HCEC 1CT (cell line): ENCODE measurements at regions not wholly inside any gene's neighbourhood (a gene's known extent, or its start where the extent isn't known, plus 50 kb on each side); places are given as distances from the start of the nearest gene placed in this dataset.

Source experiments
- DNase-seq: peaks from one replicate; pipeline ENCODE4 v3.0.0-alpha.2; 2017

- peak; percentile 41 for DNase-seq
Measured at GRCh38 chr18:54717673-54718407, 110.4 kb upstream of the RAB27B start.

- DNase-seq, result no peak
Measured at GRCh38 chr18:54718408-54718773, 109.9 kb upstream of the RAB27B start.

DNA sequence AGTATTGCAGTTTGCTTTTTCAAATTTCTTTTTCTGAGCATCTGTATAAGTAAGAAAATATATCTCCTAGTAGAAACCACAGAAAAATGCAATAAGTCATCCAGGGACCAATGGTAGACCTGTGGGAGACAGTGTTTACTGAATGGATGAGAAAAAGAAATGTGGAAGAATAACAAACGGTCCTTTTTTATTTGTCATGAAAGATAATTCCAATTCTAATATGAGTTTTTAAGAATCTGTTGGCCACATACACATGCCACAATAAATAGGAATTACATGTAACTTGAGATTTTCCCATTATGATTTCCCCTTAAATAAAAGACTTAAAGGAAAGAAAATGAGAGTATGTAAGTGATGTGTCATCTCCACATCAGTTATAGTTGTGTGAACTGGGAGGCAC lies 107.7 kb upstream of the RAB27B start:
- DNase-seq, result no peak

GRCh38 chr18:54726143-54726542 lies 102.1 kb upstream of the RAB27B start:
- no peak for DNase-seq

DNA sequence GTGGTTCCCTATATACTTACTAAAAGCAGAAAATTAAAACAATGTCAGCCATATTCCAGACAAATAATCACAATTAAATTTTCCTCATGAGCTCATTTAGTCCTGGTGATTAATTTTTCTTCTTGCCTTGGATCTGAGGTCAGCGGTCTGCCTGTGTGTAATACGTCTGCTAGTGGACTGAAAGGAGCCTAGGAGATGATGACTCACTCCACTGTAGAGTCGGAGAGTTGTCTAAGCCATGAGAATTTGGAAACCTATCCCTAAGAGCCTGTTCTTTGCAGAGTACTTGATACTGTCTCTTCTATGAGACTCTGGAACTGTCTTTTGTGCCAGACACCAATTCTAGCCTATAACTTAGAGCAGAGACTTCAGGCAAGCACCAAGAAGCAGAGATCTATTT lies 94.2 kb upstream of the RAB27B start:
- peak; percentile 95 for DNase-seq

GRCh38 chr18:54736981-54737380 lies 91.3 kb upstream of the RAB27B start:
- no peak for DNase-seq

GRCh38 chr18:54737986-54738385 lies 90.3 kb upstream of the RAB27B start:
- peak; percentile 78 for DNase-seq

- no peak for DNase-seq
Measured at GRCh38 chr18:54739476-54739875, 88.8 kb upstream of the RAB27B start.

GRCh38 chr18:54740136-54740846 lies 88.0 kb upstream of the RAB27B start:
- peak; percentile 77 for DNase-seq

GRCh38 chr18:54742120-54742519 lies 86.2 kb upstream of the RAB27B start:
- no peak for DNase-seq

- DNase-seq, result peak; percentile 95
Measured at GRCh38 chr18:54742659-54743604, 85.3 kb upstream of the RAB27B start.

- DNase-seq, result no peak
Measured at GRCh38 chr18:54743605-54743995, 84.7 kb upstream of the RAB27B start.

- no peak for DNase-seq
Measured at GRCh38 chr18:54749291-54749690, 79.0 kb upstream of the RAB27B start.

GRCh38 chr18:54750350-54750749 lies 77.9 kb upstream of the RAB27B start:
- DNase-seq, result no peak

- DNase-seq, result no peak
Measured at GRCh38 chr18:54752185-54752584, 76.1 kb upstream of the RAB27B start.

DNA sequence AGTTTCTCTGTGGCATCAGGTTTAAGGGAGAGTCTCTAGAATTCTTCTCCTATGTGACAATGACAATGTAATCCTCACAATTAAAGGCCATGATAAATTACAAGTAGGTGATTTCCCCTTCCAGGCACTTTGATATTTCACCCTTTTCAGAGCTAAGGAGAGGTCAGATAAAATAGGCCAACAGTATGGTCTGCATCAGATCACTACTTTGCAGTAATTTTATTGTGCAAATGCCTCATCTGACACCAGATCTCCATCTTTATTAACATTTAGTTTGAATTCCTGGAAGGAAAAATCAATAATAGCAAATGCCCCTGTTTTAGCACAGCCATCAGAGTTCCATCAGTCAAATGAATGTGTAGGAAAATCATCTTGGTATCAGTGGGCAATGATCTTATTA lies 72.8 kb upstream of the RAB27B start:
- DNase-seq, result no peak

DNA sequence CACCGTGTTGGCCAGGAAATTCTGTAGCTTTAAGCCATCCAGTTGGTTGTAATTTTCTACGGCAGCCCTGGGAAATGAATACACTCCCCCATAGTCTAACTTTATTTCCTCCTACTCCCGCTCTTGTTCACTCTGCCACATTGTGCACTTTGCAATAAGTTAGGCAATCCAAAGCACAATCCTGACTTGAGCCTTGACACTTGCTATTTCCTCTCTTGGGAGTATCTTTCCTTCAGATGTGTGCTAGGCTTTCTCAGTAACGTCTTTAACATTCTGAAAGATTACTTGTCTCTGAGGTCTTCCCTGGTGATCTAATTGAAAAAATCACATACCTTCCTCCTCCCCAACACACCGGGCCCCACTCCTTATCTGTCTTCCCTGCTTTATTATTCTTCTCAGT lies 65.9 kb upstream of the RAB27B start:
- DNase-seq, result no peak

GRCh38 chr18:54764786-54765185 lies 63.5 kb upstream of the RAB27B start:
- DNase-seq, result no peak

- DNase-seq, result no peak
Measured at GRCh38 chr18:54765636-54766375, 62.5 kb upstream of the RAB27B start.

DNA sequence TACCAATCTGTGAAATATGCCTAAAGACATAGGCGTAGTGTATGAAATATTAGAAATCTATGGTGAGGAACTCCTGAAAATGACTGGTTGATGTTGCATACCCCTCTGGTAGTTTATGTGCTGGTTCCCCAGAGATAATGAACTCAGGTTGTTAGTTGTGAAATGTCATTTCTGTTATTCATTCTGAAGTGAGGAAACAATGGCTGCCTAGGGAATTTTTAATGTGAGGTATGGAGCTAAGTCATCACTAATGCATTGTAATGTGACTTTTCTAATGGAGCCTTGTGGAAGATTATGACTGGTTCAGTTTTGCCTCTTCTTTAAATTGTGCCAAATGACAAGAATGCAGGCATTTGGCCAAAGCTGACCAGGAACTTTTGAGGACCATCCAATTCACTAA lies 61.6 kb upstream of the RAB27B start:
- no peak for DNase-seq

GRCh38 chr18:54767098-54767497 lies 61.2 kb upstream of the RAB27B start:
- DNase-seq, result no peak

DNA sequence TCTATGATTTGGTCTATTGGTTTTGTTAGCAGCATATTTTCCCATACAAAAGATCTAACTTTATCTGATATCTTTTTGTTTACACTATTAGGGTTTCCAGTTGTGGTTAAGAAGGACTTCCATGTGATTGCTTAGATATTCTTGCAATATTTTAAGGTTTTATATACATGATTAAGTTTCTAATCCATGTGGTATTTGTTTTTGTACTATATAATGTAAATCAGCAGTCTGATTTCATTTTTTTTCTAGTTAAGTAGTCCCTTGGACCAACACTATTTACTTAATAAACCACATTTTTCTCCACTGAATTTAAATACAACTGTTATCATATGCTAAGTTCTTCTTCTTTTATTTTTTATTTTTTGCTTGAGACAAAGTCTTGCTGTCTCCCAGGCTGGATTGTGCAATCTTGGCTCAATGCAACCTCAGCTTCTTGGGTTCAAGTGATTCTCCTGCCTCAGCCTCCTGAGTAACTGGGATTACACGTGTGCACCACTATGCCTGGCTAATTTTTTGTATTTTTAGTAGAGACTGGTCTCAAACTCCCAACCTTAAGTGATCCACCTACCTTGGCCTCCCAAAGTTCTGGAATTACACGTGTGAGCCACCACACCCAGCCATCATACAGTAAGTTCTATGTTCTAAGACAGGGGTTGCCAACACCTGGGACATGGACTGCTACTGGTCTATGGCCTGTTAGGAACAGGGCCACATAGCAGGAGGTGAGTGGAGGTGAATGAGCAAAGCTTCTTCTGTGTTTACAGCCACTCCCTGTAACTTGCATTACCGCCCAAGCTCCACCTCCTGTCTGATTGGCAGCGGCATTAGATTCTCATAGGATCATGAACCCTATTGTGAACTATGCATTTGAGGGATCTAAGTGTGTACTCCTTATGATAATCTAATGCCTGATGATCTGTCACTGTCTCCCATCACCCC lies 58.5 kb upstream of the RAB27B start:
- DNase-seq, result peak; percentile 12
